ENCODE measurements at regions not wholly inside any gene's neighbourhood (a gene's known extent, or its start where the extent isn't known, plus 50 kb on each side); places are given as distances from the start of the nearest gene placed in this dataset.

- no peak for TF ChIP-seq SMAD1 (CRISPR knock-in tag; IDR thresholded peaks at IDR 0.05; ENCODE audit: borderline replicate concordance, low read depth)
- no peak for TF ChIP-seq ETV5 (CRISPR knock-in tag; IDR thresholded peaks at IDR 0.05; ENCODE audit: borderline replicate concordance)
- TF ChIP-seq POLR2AphosphoS5 (IDR thresholded peaks at IDR 0.05; ENCODE audit: low read depth, low read length) = no peak
- no peak for TF ChIP-seq CTCF (CRISPR knock-in tag; IDR thresholded peaks at IDR 0.05)
- no peak for TF ChIP-seq ZNF740 (CRISPR knock-in tag; IDR thresholded peaks at IDR 0.05)
- TF ChIP-seq CBX2 (IDR thresholded peaks at IDR 0.05; ENCODE audit: low read depth, low read length) = no peak
- TF ChIP-seq CBX2 (CRISPR knock-in tag; IDR thresholded peaks at IDR 0.05; ENCODE audit: low read depth) = no peak
- no peak for TF ChIP-seq UBTF (CRISPR knock-in tag; IDR thresholded peaks at IDR 0.05)
Observed at GRCh38 chr12:74945771-74946198, 263.9 kb downstream of the KCNC2 start.

All from HepG2 (cell line).